ENCODE measurements at regions not wholly inside any gene's neighbourhood (a gene's known extent, or its start where the extent isn't known, plus 50 kb on each side); places are given as distances from the start of the nearest gene placed in this dataset.
A peak's percentile ranks its signal among the peaks of the same experiment; 100 is the strongest.

DNA sequence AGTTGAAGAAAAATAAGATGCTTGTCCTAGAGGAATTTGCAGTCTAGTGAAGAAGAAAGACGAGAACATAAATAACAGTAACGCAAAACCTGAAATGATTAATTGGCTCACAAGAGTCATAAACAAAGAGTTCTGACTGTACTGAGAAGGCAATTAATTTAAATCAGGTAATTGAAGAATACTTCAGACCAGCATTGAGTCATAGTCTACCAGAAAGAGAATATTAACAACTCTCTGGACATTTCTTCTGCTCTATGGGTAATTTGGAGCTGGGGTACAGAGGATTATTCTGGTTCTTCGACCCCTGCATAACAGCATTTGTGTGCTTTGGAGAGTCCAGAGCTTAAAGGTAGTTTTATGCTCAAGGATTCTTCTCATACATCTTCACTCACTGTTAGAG is 390.3 kb upstream of the DCN start:
- Mint-ChIP-seq H3K9me3 (no peaks in the 10 kb centered on the region), H3K27ac (no peak overlapping the region), H3K4me1 (ENCODE audit: unreplicated experiment) (peaks cover 20% of the 10 kb centered on the region), H3K27me3 (no peaks in the 10 kb centered on the region), H3K36me3 (no peaks in the 10 kb centered on the region), H3K4me3 (no peak overlapping the region)
- TF ChIP-seq, protein P1, sequence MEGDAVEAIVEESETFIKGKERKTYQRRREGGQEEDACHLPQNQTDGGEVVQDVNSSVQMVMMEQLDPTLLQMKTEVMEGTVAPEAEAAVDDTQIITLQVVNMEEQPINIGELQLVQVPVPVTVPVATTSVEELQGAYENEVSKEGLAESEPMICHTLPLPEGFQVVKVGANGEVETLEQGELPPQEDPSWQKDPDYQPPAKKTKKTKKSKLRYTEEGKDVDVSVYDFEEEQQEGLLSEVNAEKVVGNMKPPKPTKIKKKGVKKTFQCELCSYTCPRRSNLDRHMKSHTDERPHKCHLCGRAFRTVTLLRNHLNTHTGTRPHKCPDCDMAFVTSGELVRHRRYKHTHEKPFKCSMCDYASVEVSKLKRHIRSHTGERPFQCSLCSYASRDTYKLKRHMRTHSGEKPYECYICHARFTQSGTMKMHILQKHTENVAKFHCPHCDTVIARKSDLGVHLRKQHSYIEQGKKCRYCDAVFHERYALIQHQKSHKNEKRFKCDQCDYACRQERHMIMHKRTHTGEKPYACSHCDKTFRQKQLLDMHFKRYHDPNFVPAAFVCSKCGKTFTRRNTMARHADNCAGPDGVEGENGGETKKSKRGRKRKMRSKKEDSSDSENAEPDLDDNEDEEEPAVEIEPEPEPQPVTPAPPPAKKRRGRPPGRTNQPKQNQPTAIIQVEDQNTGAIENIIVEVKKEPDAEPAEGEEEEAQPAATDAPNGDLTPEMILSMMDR (conservative IDR thresholded peaks at IDR 0.05) = no peak
- no peak for DNase-seq (ENCODE audit: extremely low spot score, unreplicated experiment)

DNA sequence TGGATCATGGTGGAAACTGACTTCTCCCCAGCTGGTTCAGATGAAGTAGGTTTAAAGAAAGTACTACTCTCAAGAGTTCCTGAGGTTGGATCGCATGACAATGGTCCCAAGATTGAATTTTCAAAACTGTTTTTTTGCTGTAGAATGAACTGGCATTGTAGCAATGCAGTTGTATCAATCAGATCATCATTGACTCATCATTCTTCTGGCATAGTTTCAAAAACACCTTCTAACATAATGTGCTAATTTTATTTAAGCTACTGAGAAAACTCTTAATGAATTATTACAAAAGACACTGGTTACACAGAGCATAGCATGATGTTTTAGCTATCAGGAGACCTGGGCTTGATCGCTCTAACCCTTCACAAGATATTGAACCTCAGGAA is 384.5 kb upstream of the DCN start:
- no peak for DNase-seq (ENCODE audit: extremely low spot score, unreplicated experiment)
- H3K4me1 Mint-ChIP-seq (ENCODE audit: unreplicated experiment) = peaks cover 11% of the 10 kb centered on the region
- H3K36me3 Mint-ChIP-seq = no peaks in the 10 kb centered on the region
- H3K9me3 Mint-ChIP-seq = peaks cover 3% of the 10 kb centered on the region
- H3K4me3 Mint-ChIP-seq = no peak overlapping the region
- TF ChIP-seq, protein P1 (conservative IDR thresholded peaks at IDR 0.05) = no peak
- no peaks in the 10 kb centered on the region for H3K27me3 Mint-ChIP-seq
- H3K27ac Mint-ChIP-seq = no peak overlapping the region

DNA sequence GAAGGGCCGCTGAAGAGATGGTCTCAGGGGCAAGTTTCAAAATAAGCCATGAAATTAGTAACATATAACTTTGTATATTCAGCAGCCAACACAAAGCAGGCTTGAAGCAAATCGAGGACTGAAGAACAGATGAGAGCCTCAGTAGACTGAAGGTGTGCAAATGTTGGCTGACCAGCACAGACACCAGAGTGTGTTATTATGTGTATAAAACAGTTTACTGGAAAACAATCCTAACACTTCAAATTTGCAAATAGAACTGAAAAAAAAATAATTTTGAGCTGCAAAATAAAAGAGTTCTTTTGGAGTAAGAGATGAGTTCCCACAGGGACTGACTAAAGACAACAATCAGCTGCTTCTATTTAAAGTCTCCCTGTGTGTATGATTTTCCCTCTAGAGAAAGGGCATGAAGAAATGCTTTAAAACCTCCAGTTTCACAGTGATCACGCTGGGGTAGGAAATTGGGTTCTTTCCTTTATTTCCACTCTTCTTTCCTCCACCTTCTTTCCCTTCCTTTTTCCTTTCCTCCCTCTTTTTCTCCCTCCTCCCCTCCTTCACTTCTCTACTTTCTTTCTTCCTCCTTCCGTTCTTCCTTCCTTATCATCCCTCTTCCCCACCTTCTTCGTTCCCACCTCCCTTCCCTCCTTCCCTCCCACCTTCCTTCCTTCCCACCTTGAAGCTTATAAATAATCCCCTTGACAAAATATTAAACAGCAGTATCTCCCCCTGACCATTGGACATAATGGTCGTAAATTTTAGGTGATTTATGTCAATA is 383.9 kb upstream of the DCN start:
- peaks cover 3% of the 10 kb centered on the region for H3K9me3 Mint-ChIP-seq
- no peaks in the 10 kb centered on the region for H3K36me3 Mint-ChIP-seq
- DNase-seq (ENCODE audit: extremely low spot score, unreplicated experiment) = no peak

GRCh38 chr12:91565846-91566245 is 383.2 kb upstream of the DCN start:
- Mint-ChIP-seq H3K4me3 (no peak overlapping the region), H3K27me3 (no peaks in the 10 kb centered on the region), H3K27ac (no peak overlapping the region), H3K36me3 (no peaks in the 10 kb centered on the region), H3K9me3 (peaks cover 3% of the 10 kb centered on the region), H3K4me1 (ENCODE audit: unreplicated experiment) (peaks cover 11% of the 10 kb centered on the region)
- no peak for DNase-seq (ENCODE audit: extremely low spot score, unreplicated experiment)
- TF ChIP-seq, protein P1 (conservative IDR thresholded peaks at IDR 0.05) = no peak

More for the DNA sequence above, 383.9 kb upstream of the DCN start:
- Mint-ChIP-seq H3K4me1 (ENCODE audit: unreplicated experiment) (peaks cover 11% of the 10 kb centered on the region), H3K27ac (no peak overlapping the region), H3K4me3 (no peak overlapping the region), H3K27me3 (no peaks in the 10 kb centered on the region)
- TF ChIP-seq, protein P1 (conservative IDR thresholded peaks at IDR 0.05) = no peak

- Mint-ChIP-seq H3K36me3 (no peaks in the 10 kb centered on the region), H3K9me3 (peaks cover 3% of the 10 kb centered on the region), H3K27ac (peak overlapping the region; percentile 65), H3K4me1 (ENCODE audit: unreplicated experiment) (peaks cover 11% of the 10 kb centered on the region), H3K4me3 (peak overlapping the region; percentile 10), H3K27me3 (no peaks in the 10 kb centered on the region)
- TF ChIP-seq, protein P1 (conservative IDR thresholded peaks at IDR 0.05) = no peak
- DNase-seq (ENCODE audit: extremely low spot score, unreplicated experiment) = no peak
These were observed 382.6 kb upstream of the DCN start for GRCh38 chr12:91565246-91565645.
